DOHH2 (cell line): ENCODE measurements at regions not wholly inside any gene's neighbourhood (a gene's known extent, or its start where the extent isn't known, plus 50 kb on each side); places are given as distances from the start of the nearest gene placed in this dataset.

Source experiments
- EZH2phosphoT487 ChIP-seq: fragments of 200-600 bp; sonication (generic); IDR thresholded peaks from 2 replicates; pipeline ENCODE4 v1.6.1; 2017; ENCODE audit warnings: borderline replicate concordance, mild to moderate bottlenecking, antibody characterized with exemption, low read length, moderate library complexity, mixed read lengths
- TF ChIP-seq, protein P1 (sequence below): fragments of 200-600 bp; sonication (generic); IDR thresholded peaks from one replicate; pipeline ENCODE4 v1.5.1; 2014; ENCODE audit warnings: antibody characterized with exemption, mild to moderate bottlenecking, low read depth, low read length; ENCODE audit not compliant: poor library complexity, severe bottlenecking

DNA sequence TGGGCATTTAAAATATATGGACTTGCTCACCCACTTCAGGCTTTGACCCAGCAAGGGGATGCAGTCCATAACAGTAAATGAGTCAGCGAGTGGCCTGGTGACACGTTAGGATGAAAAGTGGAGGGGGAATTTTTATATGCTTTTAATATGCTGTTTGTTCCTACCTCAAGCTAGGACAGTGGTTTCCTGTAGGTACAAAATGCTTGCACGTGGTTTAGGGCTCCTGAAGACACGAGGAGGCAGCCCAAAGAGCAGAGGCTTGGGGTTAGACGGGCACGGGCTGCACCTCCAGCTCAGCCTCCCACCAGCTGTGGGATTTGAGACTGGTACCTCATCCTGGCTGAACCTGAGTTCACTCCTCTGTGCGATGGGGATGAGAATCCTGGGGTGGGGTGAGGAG is 306.2 kb upstream of the CXCR4 start:
- TF ChIP-seq, protein P1, sequence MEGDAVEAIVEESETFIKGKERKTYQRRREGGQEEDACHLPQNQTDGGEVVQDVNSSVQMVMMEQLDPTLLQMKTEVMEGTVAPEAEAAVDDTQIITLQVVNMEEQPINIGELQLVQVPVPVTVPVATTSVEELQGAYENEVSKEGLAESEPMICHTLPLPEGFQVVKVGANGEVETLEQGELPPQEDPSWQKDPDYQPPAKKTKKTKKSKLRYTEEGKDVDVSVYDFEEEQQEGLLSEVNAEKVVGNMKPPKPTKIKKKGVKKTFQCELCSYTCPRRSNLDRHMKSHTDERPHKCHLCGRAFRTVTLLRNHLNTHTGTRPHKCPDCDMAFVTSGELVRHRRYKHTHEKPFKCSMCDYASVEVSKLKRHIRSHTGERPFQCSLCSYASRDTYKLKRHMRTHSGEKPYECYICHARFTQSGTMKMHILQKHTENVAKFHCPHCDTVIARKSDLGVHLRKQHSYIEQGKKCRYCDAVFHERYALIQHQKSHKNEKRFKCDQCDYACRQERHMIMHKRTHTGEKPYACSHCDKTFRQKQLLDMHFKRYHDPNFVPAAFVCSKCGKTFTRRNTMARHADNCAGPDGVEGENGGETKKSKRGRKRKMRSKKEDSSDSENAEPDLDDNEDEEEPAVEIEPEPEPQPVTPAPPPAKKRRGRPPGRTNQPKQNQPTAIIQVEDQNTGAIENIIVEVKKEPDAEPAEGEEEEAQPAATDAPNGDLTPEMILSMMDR = no peak
- no peak for TF ChIP-seq EZH2phosphoT487
